ENCODE measurements at regions not wholly inside any gene's neighbourhood (a gene's known extent, or its start where the extent isn't known, plus 50 kb on each side); places are given as distances from the start of the nearest gene placed in this dataset.

- Histone ChIP-seq H3K36me3 (no peaks in the 10 kb centered on the region), H3K9me3 (no peaks in the 10 kb centered on the region), H3K4me1 (peaks cover 4% of the 10 kb centered on the region), H3K27ac (no peak overlapping the region), H3K27me3 (no peaks in the 10 kb centered on the region), H3K4me3 (no peak overlapping the region)
- intact Hi-C loops (cut with DNase I): no loop called here
- no peak for DNase-seq (ENCODE audit: extremely low spot score in 2 of 2)
- no peak for TF ChIP-seq POLR2A (IDR thresholded peaks at IDR 0.05)
- no peak for TF ChIP-seq POLR2AphosphoS5 (IDR thresholded peaks at IDR 0.05; ENCODE audit: insufficient read depth in 1 of 2, low read depth in 1 of 2)
- no peak for TF ChIP-seq CTCF (IDR thresholded peaks at IDR 0.05)
These were observed 61.5 kb upstream of the NFE2L2 start for GRCh38 chr2:177326005-177326404.

GRCh38 chr2:177326591-177326990 lies 62.1 kb upstream of the NFE2L2 start:
- no peak overlapping the region for H3K4me3 ChIP-seq
- H3K27me3 ChIP-seq: no peaks in the 10 kb centered on the region
- no peak for DNase-seq (ENCODE audit: extremely low spot score in 2 of 2)
- intact Hi-C loops (cut with DNase I): no loop called here
- H3K9me3 ChIP-seq: no peaks in the 10 kb centered on the region
- H3K4me1 ChIP-seq: peaks cover 8% of the 10 kb centered on the region
- no peaks in the 10 kb centered on the region for H3K36me3 ChIP-seq
- H3K27ac ChIP-seq: no peak overlapping the region
- TF ChIP-seq POLR2AphosphoS5 (IDR thresholded peaks at IDR 0.05; ENCODE audit: insufficient read depth in 1 of 2, low read depth in 1 of 2) (no peak), POLR2A (IDR thresholded peaks at IDR 0.05) (no peak), CTCF (IDR thresholded peaks at IDR 0.05) (no peak)

GRCh38 chr2:177327009-177327408 lies 62.5 kb upstream of the NFE2L2 start:
- Histone ChIP-seq H3K27me3 (no peaks in the 10 kb centered on the region), H3K4me3 (no peak overlapping the region), H3K27ac (no peak overlapping the region), H3K4me1 (peaks cover 9% of the 10 kb centered on the region), H3K9me3 (no peaks in the 10 kb centered on the region), H3K36me3 (no peaks in the 10 kb centered on the region)
- no peak for DNase-seq (ENCODE audit: extremely low spot score in 2 of 2)
- intact Hi-C loops (cut with DNase I): no loop called here
- no peak for TF ChIP-seq POLR2AphosphoS5 (IDR thresholded peaks at IDR 0.05; ENCODE audit: insufficient read depth in 1 of 2, low read depth in 1 of 2)
- TF ChIP-seq POLR2A (IDR thresholded peaks at IDR 0.05): no peak
- TF ChIP-seq CTCF (IDR thresholded peaks at IDR 0.05): no peak

GRCh38 chr2:177328056-177328455 lies 63.5 kb upstream of the NFE2L2 start:
- DNase-seq (ENCODE audit: extremely low spot score in 2 of 2): no peak
- Histone ChIP-seq H3K36me3 (no peaks in the 10 kb centered on the region), H3K27me3 (no peaks in the 10 kb centered on the region), H3K4me1 (peaks cover 9% of the 10 kb centered on the region), H3K4me3 (no peak overlapping the region), H3K9me3 (no peaks in the 10 kb centered on the region), H3K27ac (no peak overlapping the region)
- intact Hi-C loops (cut with DNase I): no loop called here
- TF ChIP-seq POLR2A (IDR thresholded peaks at IDR 0.05): no peak
- no peak for TF ChIP-seq CTCF (IDR thresholded peaks at IDR 0.05)
- TF ChIP-seq POLR2AphosphoS5 (IDR thresholded peaks at IDR 0.05; ENCODE audit: insufficient read depth in 1 of 2, low read depth in 1 of 2): no peak

GRCh38 chr2:177329064-177329463 lies 63.5 kb upstream of the AGPS start:
- DNase-seq (ENCODE audit: extremely low spot score in 2 of 2): no peak
- no peaks in the 10 kb centered on the region for H3K27me3 ChIP-seq
- TF ChIP-seq CTCF (IDR thresholded peaks at IDR 0.05) (no peak), POLR2AphosphoS5 (IDR thresholded peaks at IDR 0.05; ENCODE audit: insufficient read depth in 1 of 2, low read depth in 1 of 2) (no peak), POLR2A (IDR thresholded peaks at IDR 0.05) (no peak)
- H3K9me3 ChIP-seq: no peaks in the 10 kb centered on the region
- no peaks in the 10 kb centered on the region for H3K36me3 ChIP-seq
- H3K27ac ChIP-seq: no peak overlapping the region
- intact Hi-C loops (cut with DNase I): no loop called here
- H3K4me3 ChIP-seq: no peak overlapping the region
- peaks cover 5% of the 10 kb centered on the region for H3K4me1 ChIP-seq

Data from vagina (tissue), 2 donors.